ENCODE measurements at regions not wholly inside any gene's neighbourhood (a gene's known extent, or its start where the extent isn't known, plus 50 kb on each side); places are given as distances from the start of the nearest gene placed in this dataset.
"Not testable (repeated sequence)": the region's sequence is repeated elsewhere in the genome, so short reads cannot be mapped to it uniquely, and the experiment has no call there.

DNA sequence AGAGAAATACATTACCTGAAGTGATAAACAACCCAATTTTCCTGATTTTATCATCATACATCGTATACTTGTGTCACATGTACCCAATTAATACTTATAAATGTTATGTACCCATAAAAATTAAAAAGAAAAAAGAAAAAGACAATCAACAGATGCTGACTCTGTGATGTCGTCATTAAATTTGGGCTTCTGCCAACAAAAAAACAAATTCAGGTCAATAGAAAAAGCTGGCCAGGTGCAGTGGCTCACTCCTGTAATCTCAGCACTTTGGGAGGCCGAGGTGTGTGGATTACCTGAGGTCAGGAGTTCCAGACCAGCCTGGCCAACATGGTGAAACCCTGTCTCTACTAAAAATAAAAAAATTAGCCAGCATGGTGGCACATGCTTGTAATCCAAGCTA is 174.4 kb downstream of the ZIC4 start:
- not testable (repeated sequence) for DNase-seq

DNA sequence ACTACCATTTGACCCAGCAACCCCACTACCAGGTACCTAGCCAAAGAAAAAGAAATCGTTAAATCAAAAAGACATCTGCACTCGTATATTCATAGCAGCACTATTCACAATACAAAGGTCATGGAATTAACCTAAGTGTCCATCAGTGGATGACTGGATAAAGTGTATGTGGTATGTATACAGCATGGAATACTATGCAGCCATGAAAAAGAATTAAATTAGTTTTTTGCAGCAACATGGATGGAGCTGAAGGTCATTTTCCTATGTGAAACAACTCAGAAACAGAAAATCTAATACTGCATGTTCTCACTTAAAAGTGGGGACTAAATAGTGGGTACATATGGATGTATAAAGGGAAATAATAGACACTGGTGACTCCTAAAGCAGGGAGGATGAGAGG is 175.2 kb downstream of the ZIC4 start:
- no peak for DNase-seq

DNA sequence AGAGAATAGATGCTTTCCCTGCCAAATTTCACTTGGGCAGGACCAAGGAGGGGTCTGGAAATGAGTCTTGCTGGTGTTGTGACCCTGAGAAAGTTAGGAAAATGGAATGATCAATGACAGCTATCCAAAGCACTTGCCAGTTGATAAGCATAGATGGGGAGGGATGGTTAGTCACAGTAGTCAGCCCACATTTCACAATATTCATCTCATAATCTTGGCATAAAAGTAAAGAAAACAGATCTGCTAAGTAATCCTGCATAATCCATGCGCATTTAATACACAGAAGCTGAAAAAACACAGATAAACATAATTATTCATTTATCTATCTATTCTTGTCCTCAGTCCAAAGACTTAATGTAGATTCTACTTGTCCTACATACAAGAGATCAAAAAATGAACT is 184.1 kb downstream of the ZIC4 start:
- no peak for DNase-seq

DNA sequence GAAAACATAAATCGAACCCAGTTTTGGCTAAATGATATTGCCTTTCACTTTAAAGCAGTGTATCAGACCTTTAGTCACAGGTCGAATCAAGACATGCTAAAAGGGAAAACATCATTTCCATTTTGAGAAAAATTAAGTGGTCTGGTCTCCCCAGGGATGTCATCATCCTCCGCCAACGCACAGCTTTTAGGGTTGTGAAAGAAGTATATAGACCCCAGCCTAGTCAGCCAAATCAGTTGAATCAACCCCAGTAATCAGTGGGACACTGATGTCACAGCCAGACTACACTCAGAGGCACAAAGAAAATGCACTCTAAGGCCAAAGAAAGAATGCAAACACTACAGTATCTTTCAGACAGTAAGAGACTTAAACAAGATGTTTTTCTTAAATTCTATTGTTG is 187.4 kb downstream of the ZIC4 start:
- DNase-seq = no peak

DNA sequence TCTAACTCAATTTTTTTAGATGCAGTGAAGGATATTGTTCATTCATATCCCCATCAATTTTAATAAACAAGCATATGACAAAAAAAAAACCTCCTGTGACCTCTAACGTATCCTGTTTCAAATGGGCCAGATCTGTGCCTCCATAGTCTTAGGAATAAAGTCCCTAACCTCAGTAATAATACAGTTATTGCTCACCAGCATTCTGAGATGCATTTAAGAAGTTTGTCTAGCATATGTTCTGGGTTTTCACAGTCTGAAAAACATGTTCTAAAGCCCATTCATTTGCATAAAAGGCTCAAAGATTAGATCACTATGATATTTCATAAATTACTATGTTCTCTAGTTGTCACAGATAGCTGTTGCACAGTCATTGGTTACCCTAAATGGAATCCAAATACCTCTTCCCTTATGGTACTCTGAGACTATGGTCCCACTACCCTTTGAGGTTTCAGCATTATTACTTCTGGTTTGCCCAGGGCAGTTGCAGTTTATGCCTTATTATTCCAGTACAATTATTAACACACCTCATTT is 190.1 kb downstream of the ZIC4 start:
- no peak for DNase-seq

DNA sequence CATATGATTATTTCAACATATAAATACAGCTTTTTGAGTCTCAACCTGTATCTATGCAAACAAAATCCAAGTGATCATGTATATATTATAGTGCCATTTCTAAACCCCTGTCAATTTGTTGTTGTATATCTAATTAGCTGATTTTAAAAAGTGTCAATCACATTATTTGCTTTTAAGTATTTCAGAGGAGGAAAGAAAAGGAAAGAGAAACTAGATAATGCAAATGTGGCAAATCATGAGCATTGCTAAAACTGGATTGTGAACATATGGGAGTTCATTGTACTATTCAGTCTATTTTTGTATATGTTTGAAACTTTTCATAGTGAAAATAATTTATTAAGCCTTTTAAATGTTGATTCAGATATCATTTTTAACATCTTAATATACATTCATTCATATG is 190.7 kb downstream of the ZIC4 start:
- DNase-seq = no peak

DNA sequence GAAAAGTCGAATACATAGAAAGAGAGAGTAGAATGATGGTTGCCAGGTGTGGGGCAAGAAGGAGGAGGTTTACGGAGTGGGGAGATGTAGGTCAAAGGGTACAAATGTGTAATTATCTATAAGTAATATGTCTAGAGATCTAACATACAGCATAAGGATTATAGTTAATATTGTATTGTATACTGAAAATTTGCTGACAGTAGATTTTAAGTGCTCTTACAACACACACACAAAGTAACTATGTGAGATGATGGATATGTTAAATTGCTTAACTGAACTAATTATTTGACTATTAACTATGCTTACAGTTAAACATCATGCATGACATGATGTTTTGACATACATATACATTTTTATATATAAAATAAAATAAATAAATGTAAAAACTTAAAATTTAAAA is 192.7 kb downstream of the ZIC4 start:
- no peak for DNase-seq

DNA sequence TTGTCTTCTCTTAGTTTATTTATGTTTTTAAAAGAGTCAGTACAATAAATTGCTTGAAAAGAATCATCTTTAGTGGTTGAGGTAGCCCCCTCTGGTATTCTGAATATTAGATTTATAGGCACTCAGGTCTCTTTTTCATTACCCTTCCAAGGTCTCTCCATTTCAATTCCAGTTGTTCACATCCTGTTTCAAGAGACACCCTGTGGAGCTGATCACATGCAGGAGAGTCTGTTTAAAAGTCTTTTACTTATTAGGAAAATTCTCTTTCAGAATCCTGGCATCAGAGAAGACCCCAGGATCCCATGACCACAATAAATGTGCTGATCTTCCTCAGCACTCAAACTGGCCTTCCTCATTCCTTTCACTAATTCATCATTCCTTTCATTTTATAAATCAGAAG is 195.7 kb downstream of the ZIC4 start:
- DNase-seq = no peak

DNA sequence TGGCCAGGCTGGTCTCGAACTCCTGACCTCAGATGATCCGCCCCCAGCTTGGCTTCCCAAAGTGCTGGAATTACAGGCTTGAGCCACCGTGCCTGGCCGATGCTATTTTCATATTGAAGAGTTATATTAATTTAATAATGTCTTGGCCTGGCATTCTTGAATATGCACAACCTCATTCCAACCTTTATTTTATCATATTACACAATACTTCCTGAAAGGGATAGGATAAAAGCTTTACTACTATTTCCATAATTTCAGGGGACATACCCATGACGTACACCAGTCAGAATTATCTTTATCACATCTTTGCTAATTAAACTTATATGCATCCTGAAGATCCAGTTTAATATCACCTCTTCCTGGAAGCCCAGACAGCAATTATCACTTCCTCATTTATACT is 205.3 kb downstream of the ZIC4 start:
- DNase-seq = no peak

DNA sequence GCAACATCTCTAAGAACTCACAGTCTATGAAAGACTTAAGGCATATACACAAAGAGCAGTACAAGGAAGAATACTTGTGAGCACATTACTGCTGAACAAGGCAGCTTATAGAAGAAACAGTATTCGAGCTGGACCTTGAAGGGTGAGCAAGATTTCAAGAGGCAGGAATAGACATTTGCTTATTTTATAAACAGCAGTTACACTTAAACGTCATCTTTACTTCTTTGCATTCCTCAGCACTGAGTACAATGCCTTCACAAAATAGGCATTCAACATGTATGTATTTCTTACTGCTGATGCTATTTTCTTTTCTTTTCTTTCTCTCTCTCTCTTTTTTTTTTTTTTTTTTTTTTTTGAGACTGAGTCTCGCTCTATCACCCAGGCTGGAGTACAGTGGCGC is 205.8 kb downstream of the ZIC4 start:
- DNase-seq = no peak

DNA sequence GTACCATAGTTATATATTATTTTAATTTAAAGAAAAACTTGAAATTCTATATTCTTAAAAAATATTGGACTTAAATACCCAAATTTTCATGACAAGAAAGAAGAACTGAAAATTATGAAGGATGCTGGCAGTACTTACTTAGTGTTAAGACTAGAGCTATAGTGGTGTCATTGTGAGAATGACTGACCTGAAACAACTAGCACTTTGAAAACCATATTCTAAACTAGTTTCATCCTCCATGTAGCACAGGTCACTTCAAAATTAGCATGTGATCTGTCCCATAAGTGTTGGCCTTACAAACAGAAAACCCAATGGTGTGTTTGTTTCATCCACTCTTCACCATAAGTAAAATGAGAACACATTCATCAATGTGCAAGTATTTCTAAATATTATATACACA is 208.6 kb downstream of the ZIC4 start:
- DNase-seq = no peak

DNA sequence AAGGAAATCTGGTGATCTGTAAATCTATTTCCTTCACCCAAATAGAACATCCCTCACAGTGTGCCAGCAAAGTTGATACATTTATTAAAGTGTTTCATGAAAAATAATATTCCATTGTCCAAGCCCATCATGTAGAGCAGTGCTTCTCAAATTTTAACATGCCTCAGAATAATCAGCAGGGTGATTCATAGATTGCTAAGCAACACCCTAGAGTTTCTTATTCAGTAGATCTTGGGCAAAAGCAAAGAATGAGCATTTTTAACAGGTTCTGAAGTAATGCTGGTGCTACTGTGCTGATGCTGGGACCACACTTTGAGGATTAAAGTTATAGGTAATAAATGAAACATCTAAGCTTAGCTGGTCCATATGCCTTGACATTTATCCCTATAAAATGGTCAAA is 210.5 kb downstream of the ZIC4 start:
- no peak for DNase-seq

DNA sequence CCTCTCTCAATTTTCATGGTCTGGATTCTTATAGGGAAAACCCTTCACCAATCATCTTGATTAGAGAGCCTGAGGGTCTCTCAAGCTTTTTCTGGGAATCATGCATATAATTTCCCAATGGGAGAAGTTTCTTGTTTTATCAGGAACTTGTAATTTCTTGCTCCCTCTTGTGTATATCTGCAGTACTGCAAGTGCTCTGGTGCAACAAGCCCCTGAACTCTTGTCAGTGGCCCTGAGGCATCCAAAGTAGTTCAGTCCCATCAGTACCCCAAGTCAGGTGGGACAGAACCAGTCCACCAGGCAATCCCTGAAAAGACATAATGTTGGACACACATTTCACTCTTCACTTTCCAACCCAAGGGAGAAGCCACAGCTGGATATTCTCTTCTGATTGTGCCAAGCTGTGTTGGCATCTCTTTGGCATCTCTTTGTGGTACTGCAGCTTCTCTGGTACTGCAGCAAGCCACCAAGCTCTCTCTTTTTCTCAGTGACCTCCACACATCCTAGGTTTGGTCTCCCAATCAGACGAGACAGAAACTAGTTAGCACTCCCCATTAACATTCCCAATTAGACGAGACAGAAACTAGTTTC is 214.5 kb downstream of the ZIC4 start:
- peak; percentile 70 for DNase-seq

DNA sequence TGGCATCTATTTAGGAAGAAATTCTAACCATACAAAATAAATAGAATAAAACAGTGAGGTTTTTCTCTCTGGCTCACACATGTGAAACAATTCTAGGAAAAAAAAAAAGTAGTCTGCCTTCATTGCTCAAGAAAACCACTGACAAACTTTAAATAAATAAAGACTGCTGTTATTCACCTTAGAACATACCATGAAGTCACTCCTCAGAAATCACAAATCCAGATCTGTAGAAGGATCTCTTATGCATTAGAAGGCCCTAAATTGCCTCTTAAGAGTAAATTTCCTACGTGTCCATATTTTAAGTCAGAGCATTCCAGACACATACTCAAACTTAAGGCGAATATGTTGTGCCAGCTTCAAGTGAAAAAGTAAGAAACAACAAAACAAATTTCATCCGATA is 217.3 kb downstream of the ZIC4 start:
- no peak for DNase-seq

DNA sequence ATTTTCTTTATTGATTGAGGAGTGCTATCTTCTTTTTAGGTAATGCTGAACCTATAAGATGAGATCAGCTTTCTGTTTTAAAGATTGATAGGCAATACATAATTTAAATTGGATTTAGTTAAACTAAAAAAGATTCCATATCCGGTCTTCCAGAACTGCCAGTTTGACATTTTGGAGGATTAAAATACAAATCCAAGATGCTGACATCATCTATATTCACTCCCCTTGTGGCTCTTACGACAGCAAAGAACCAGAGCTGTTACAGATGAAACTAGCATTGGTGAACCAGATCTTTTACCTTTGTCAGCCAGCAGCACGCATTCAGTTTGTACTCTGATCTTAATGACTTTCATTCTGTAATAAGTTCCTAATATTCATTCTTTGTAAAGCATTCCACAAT is 218.7 kb downstream of the ZIC4 start:
- no peak for DNase-seq

DNA sequence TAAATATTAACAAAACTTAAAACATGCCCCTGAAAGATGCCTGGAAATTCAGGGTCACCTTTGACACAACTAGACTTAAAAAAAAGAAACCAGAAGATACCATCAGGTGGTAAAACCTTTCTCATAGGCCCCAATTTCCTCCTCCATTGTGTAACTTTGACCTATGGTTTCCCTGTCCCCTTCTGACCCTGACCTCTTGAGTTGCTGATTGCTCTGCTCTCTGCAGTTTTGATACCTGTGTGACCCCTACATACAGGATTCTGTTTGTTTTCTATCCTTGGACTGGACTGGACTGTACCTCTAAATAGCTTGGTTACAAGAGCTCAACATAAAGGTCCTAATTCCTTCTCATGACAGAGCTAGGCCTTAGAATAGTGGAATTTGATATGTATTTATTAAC is 220.6 kb downstream of the ZIC4 start:
- no peak for DNase-seq

DNA sequence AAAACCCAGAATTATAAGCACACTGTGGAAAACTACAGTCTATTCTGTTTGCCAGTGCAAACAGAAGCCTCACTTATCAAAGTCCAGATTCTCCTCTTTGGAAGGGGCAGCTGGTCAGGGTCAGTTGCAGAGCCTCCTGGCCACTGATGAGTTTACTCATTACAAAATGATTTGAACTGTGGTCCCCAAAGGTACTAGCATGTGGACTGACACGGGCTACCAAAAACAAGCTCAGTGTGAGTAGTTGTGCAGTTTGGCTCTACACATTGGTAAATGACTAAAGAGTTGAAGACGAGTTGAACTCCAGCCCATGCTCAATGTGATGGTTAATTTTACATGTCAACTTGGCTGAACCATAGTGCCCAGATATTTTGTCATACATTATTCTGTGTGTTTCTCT is 221.5 kb downstream of the ZIC4 start:
- no peak for DNase-seq

DNA sequence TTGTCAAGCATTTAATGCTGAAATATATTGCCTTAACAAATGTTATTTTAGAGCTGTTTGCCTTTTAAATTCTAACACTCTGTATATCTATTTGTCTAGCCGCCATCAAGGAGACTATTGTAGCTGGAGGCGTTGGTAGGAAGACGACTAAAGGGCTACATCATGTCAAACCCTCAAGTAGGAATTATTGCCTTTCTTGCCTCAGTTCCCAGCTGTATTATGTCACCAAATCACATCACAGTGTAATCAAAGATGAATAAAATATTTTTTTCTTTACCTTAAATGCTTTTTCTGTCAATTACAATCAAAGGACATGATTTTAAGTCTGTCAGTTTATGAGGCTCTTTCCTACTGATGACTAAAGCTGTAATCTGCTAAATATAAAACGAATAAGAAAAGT is 233.1 kb downstream of the ZIC4 start:
- DNase-seq = no peak

DNA sequence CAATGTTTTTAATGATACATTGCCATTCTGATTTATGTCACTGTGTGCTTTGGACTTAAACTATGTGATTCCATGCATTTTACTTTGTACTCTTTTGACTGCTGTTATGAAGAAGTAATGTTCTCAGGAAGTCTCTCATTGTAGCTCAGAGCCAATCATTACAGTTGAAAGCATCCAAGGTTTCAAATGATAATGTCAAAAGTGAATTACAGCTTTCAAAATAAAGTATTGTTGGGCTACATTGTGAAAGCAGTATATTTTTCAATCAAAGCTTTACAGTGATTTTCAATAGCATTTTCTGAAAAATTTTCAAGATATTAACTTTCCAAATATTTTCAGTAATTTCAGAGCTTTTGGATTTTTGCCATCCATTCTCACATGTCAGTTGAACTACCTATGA is 243.6 kb downstream of the ZIC4 start:
- no peak for DNase-seq

DNA sequence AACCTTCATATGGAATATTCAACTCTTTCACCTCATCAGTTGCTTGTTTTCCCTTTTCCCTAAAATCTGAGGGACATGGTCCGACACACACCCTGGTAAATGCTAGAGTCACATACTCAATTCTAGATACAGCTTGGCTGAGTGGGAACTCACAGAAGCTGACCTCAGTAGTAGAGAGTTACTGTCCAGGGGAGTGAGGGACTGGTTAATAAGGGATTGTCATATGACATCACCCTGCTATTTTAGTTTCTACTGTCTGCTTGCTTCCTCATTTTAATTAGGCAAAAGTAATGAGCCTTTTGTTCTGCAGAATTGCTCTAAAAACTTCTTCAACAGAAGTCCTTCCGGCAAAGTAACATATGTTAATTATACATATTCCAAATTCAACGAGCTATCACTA is 244.5 kb downstream of the ZIC4 start:
- peak; percentile 56 for DNase-seq

DNA sequence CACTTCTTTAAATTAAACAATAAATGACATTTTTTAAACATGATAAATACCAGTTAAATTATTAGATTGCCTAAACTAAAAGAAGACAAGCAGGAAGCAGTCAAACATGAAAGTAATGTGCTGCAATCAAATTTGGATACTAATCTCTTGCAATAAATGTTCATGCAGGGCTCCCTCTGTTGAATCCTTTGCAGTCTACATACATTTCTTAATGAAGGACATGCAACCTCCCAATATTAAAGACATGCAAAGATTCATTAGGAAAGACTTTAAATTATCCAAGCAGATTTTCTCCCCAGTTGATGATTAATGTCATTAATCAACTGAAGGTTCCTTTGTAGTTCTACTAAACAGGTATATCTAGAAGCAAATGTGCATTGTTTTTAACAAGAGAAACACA is 245.4 kb downstream of the ZIC4 start:
- peak; percentile 4 for DNase-seq

DNA sequence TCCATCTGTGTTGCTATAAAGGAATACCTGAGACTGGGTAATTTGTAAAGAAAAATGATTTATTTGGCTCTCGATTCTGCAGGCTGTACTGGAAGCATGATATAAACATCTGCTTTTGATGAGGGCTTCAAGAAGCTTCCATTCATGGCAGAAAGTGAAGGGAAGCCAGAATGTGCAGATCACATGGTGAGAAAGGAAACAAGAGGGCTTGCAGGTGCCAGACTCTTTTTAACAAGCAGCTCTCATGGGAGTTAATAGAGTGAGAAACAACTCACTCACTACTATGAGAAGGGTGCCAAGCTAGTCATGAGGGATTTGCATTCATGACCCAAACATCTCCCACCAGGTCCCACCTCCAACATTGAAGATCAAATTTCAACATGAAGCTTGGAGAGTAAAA is 247.2 kb downstream of the ZIC4 start:
- no peak for DNase-seq

DNA sequence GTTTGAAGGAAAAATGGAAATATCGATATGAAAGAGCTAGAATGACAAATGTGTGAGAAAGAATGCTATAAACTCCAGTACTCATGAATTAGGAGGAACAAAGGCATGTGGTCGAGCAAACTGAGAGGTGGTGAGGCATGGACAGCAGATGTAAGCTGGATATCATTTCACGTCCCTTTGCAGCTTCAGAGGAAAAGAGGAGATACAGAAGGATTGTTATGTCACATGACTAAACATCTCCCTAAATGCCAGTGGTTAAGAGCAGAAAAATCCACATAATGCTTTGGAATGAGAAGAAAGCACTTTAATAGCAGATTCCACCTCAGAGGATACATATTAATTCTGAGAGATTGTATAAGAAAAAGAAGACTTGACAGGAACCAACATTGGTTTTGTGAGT is 248.7 kb downstream of the ZIC4 start:
- DNase-seq = no peak

DNA sequence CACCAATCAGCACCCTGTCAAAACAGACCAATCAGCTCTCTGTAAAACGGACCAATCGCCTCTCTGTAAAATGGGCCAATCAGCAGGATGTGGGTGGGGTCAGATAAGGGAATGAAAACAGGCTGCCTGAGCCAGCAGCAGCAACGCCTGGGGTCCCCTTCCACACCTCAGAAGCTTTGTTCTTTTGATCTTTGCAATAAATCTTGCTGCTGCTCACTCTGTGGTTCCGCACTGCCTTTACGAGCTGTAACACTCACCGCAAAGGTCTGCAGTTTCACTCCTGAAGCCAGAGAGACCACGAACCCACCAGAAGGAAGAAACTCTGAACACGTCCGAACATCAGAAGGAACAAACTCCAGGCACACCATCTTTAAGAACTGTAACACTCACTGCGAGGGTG is 251.4 kb downstream of the ZIC4 start:
- DNase-seq = not testable (repeated sequence)

DNA sequence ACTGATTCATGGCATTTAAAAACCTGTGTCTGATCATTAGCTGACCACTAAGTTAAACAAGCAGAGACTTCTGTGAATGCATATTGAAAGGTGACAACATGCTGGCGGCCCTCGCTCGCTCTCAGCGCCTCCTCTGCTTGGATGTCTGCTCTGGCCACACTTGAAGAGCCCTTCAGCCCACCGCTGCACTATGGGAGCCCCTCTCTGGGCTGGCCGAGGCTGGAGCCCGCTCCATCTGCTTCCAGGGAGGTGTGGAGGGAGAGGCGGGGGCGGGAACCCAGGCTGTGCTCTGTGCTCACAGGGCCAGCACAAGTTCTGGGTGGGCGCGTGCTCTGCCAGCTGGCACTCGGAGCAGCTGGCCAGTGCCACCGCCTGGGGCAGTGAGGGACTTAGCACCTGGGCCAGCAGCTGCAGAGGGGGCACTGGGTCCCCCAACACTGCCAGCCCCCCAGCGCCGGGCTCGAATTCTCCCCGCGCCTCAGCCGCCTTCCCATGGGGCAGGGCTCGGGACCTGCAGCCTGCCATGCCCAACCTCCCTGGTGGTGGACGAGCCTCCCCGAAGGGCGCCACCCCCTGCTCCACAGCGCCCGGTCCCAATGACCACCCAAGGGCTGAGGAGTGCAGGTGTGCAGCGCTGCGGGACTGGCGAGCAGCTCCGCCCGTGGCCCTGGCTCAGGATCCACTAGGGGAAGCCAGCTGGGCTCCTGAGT is 252.4 kb downstream of the ZIC4 start:
- no peak for DNase-seq
